ENCODE measurements at regions not wholly inside any gene's neighbourhood (a gene's known extent, or its start where the extent isn't known, plus 50 kb on each side); places are given as distances from the start of the nearest gene placed in this dataset.

DNA sequence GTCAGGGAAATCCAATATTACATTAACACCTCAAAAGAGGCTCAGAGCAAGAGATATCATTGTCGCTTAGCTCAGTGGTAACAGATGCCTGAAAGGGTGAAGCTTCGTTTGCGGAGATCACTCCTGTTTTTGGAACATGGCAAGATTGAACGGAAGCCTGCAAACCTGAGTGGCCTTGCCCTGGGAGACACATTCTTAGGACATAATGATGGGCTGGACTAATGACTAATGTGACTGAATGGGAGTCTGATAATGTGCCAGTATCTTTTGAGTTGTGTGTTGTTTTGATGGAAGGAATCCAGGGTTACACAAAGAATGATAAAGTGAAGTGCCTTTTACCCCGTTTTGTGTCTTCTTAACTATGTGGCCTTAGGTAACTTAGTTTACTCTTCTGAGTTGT lies 109.3 kb upstream of the IFNG-AS1 start (continued):
- TF ChIP-seq, protein P1, sequence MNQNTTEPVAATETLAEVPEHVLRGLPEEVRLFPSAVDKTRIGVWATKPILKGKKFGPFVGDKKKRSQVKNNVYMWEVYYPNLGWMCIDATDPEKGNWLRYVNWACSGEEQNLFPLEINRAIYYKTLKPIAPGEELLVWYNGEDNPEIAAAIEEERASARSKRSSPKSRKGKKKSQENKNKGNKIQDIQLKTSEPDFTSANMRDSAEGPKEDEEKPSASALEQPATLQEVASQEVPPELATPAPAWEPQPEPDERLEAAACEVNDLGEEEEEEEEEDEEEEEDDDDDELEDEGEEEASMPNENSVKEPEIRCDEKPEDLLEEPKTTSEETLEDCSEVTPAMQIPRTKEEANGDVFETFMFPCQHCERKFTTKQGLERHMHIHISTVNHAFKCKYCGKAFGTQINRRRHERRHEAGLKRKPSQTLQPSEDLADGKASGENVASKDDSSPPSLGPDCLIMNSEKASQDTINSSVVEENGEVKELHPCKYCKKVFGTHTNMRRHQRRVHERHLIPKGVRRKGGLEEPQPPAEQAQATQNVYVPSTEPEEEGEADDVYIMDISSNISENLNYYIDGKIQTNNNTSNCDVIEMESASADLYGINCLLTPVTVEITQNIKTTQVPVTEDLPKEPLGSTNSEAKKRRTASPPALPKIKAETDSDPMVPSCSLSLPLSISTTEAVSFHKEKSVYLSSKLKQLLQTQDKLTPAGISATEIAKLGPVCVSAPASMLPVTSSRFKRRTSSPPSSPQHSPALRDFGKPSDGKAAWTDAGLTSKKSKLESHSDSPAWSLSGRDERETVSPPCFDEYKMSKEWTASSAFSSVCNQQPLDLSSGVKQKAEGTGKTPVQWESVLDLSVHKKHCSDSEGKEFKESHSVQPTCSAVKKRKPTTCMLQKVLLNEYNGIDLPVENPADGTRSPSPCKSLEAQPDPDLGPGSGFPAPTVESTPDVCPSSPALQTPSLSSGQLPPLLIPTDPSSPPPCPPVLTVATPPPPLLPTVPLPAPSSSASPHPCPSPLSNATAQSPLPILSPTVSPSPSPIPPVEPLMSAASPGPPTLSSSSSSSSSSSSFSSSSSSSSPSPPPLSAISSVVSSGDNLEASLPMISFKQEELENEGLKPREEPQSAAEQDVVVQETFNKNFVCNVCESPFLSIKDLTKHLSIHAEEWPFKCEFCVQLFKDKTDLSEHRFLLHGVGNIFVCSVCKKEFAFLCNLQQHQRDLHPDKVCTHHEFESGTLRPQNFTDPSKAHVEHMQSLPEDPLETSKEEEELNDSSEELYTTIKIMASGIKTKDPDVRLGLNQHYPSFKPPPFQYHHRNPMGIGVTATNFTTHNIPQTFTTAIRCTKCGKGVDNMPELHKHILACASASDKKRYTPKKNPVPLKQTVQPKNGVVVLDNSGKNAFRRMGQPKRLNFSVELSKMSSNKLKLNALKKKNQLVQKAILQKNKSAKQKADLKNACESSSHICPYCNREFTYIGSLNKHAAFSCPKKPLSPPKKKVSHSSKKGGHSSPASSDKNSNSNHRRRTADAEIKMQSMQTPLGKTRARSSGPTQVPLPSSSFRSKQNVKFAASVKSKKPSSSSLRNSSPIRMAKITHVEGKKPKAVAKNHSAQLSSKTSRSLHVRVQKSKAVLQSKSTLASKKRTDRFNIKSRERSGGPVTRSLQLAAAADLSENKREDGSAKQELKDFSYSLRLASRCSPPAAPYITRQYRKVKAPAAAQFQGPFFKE (tag by site-specific recombination; IDR thresholded peaks at IDR 0.05; ENCODE audit: borderline replicate concordance): no peak
- no peak for TF ChIP-seq RBAK (tag by site-specific recombination; IDR thresholded peaks at IDR 0.05)
- TF ChIP-seq ZNF19 (tag by site-specific recombination; IDR thresholded peaks at IDR 0.05; ENCODE audit: low read depth): no peak
- no peak for TF ChIP-seq SCRT1 (tag by site-specific recombination; IDR thresholded peaks at IDR 0.05; ENCODE audit: borderline replicate concordance)
- TF ChIP-seq ZNF48 (tag by site-specific recombination; IDR thresholded peaks at IDR 0.05): no peak
- no peak for TF ChIP-seq ZNF138 (tag by site-specific recombination; IDR thresholded peaks at IDR 0.05; ENCODE audit: borderline replicate concordance)
- no peak for TF ChIP-seq SP2 (tag by site-specific recombination; IDR thresholded peaks at IDR 0.05)
- TF ChIP-seq TCF7L2 (IDR thresholded peaks at IDR 0.05; ENCODE audit: borderline replicate concordance, low read depth, low read length): no peak
- TF ChIP-seq, protein P2, sequence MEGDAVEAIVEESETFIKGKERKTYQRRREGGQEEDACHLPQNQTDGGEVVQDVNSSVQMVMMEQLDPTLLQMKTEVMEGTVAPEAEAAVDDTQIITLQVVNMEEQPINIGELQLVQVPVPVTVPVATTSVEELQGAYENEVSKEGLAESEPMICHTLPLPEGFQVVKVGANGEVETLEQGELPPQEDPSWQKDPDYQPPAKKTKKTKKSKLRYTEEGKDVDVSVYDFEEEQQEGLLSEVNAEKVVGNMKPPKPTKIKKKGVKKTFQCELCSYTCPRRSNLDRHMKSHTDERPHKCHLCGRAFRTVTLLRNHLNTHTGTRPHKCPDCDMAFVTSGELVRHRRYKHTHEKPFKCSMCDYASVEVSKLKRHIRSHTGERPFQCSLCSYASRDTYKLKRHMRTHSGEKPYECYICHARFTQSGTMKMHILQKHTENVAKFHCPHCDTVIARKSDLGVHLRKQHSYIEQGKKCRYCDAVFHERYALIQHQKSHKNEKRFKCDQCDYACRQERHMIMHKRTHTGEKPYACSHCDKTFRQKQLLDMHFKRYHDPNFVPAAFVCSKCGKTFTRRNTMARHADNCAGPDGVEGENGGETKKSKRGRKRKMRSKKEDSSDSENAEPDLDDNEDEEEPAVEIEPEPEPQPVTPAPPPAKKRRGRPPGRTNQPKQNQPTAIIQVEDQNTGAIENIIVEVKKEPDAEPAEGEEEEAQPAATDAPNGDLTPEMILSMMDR (tag by site-specific recombination; IDR thresholded peaks at IDR 0.05): no peak
- TF ChIP-seq GFI1B (tag by site-specific recombination; IDR thresholded peaks at IDR 0.05): no peak
- TF ChIP-seq, protein P3, sequence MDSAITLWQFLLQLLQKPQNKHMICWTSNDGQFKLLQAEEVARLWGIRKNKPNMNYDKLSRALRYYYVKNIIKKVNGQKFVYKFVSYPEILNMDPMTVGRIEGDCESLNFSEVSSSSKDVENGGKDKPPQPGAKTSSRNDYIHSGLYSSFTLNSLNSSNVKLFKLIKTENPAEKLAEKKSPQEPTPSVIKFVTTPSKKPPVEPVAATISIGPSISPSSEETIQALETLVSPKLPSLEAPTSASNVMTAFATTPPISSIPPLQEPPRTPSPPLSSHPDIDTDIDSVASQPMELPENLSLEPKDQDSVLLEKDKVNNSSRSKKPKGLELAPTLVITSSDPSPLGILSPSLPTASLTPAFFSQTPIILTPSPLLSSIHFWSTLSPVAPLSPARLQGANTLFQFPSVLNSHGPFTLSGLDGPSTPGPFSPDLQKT (IDR thresholded peaks at IDR 0.05; ENCODE audit: borderline replicate concordance, low read depth, low read length): no peak

DNA sequence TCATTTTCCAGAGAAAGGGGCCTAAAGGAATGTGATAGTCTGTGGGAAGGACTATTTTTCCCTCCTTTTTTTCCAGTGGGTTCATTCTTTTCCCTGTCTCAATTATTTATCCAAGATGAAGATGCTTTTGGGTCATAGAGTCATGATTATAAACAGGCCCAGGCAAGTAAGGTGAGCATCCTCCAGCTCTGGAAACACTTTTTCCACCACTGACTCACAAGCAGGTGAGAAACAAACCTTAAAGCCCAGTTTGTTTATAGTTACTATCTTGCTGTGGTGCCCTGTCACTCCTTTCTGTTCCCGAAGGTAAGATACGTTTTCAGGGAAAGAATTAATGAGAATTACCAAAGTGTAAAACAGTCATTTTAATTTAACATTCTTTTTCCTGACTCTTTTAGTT lies 107.7 kb upstream of the IFNG-AS1 start:
- Histone ChIP-seq H3K36me3 (ENCODE audit: control insufficient read depth in 2 of 2, insufficient read depth in 1 of 2, low read length in 2 of 2) (no peaks in the 10 kb centered on the region), H3K4me3 (ENCODE audit: low read depth, low read length) (no peak overlapping the region), H3K27ac (ENCODE audit: extremely low read depth, low read depth, low read length) (no peak overlapping the region), H3K4me1 (ENCODE audit: control insufficient read depth, insufficient read depth, low read length) (no peaks in the 10 kb centered on the region), H3K9me3 (ENCODE audit: control insufficient read depth, insufficient read depth, low read depth, low read length) (no peaks in the 10 kb centered on the region)
- CTCF ChIA-PET: no interaction called here
- TF ChIP-seq ZNF416 (tag by site-specific recombination; IDR thresholded peaks at IDR 0.05) (no peak), ZNF76 (tag by site-specific recombination; IDR thresholded peaks at IDR 0.05; ENCODE audit: borderline replicate concordance, low read depth) (no peak), ZNF792 (tag by site-specific recombination; IDR thresholded peaks at IDR 0.05) (no peak), ZNF114 (tag by site-specific recombination; IDR thresholded peaks at IDR 0.05) (no peak), ZBTB20 (tag by site-specific recombination; IDR thresholded peaks at IDR 0.05) (no peak), ZBTB7A (tag by site-specific recombination; IDR thresholded peaks at IDR 0.05; ENCODE audit: low read depth) (no peak), OSR2 (tag by site-specific recombination; IDR thresholded peaks at IDR 0.05) (no peak), ZBTB21 (tag by site-specific recombination; IDR thresholded peaks at IDR 0.05) (no peak), ZNF221 (tag by site-specific recombination; IDR thresholded peaks at IDR 0.05; ENCODE audit: borderline replicate concordance) (no peak)
- TF ChIP-seq, protein P4, sequence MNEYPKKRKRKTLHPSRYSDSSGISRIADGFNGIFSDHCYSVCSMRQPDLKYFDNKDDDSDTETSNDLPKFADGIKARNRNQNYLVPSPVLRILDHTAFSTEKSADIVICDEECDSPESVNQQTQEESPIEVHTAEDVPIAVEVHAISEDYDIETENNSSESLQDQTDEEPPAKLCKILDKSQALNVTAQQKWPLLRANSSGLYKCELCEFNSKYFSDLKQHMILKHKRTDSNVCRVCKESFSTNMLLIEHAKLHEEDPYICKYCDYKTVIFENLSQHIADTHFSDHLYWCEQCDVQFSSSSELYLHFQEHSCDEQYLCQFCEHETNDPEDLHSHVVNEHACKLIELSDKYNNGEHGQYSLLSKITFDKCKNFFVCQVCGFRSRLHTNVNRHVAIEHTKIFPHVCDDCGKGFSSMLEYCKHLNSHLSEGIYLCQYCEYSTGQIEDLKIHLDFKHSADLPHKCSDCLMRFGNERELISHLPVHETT (tag by site-specific recombination; IDR thresholded peaks at IDR 0.05): no peak
- TF ChIP-seq, protein P5, sequence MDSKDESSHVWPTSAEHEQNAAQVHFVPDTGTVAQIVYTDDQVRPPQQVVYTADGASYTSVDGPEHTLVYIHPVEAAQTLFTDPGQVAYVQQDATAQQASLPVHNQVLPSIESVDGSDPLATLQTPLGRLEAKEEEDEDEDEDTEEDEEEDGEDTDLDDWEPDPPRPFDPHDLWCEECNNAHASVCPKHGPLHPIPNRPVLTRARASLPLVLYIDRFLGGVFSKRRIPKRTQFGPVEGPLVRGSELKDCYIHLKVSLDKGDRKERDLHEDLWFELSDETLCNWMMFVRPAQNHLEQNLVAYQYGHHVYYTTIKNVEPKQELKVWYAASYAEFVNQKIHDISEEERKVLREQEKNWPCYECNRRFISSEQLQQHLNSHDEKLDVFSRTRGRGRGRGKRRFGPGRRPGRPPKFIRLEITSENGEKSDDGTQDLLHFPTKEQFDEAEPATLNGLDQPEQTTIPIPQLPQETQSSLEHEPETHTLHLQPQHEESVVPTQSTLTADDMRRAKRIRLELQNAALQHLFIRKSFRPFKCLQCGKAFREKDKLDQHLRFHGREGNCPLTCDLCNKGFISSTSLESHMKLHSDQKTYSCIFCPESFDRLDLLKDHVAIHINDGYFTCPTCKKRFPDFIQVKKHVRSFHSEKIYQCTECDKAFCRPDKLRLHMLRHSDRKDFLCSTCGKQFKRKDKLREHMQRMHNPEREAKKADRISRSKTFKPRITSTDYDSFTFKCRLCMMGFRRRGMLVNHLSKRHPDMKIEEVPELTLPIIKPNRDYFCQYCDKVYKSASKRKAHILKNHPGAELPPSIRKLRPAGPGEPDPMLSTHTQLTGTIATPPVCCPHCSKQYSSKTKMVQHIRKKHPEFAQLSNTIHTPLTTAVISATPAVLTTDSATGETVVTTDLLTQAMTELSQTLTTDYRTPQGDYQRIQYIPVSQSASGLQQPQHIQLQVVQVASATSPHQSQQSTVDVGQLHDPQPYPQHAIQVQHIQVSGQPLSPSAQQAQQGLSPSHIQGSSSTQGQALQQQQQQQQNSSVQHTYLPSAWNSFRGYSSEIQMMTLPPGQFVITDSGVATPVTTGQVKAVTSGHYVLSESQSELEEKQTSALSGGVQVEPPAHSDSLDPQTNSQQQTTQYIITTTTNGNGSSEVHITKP (tag by site-specific recombination; IDR thresholded peaks at IDR 0.05): no peak
- TF ChIP-seq, protein P6, sequence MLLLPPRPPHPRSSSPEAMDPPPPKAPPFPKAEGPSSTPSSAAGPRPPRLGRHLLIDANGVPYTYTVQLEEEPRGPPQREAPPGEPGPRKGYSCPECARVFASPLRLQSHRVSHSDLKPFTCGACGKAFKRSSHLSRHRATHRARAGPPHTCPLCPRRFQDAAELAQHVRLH (tag by site-specific recombination; IDR thresholded peaks at IDR 0.05): no peak
- POLR2A ChIA-PET: no interaction called here

Data from HEK293 (cell line).